Astrocyte (in vitro differentiated cells and primary cell): ENCODE measurements at regions not wholly inside any gene's neighbourhood (a gene's known extent, or its start where the extent isn't known, plus 50 kb on each side); places are given as distances from the start of the nearest gene placed in this dataset.

Experiments
- DNase-seq: peaks from one replicate; pipeline ENCODE4 v3.0.0-alpha.2; 2010; ENCODE audit warnings: low read depth
- FAIRE-seq: peaks from 2 replicates; lab custom pipeline; 2011; peaks lifted over from hg19 to GRCh38; lab: Jason Lieb, UNC
- H2AFZ ChIP-seq: 2 replicates; pipeline ENCODE4 v1.6.0; 2012; ENCODE audit warnings: low read depth, low read length, inconsistent platforms
- H3K27ac ChIP-seq: 2 replicates; pipeline ENCODE4 v1.5.1; 2011; ENCODE audit warnings: low read depth, low read length, inconsistent platforms
- H3K27me3 ChIP-seq: 2 replicates; pipeline ENCODE4 v1.6.0; 2011; ENCODE audit warnings: low read length, inconsistent platforms; ENCODE audit not compliant: insufficient read depth
- H3K36me3 ChIP-seq: 2 replicates; pipeline ENCODE4 v1.5.1; 2011; ENCODE audit warnings: low read length, inconsistent platforms; ENCODE audit not compliant: insufficient read depth
- H3K4me1 ChIP-seq: 2 replicates; pipeline ENCODE4 v1.5.1; 2011; ENCODE audit warnings: low read length, inconsistent platforms; ENCODE audit not compliant: insufficient read depth
- H3K4me2 ChIP-seq: 2 replicates; pipeline ENCODE4 v1.6.0; 2012; ENCODE audit warnings: low read length, inconsistent platforms
- H3K4me3 ChIP-seq: 2 replicates; pipeline ENCODE4 v1.5.1; 2011; ENCODE audit warnings: low read depth, mild to moderate bottlenecking, low read length, inconsistent platforms; ENCODE audit not compliant: insufficient read depth
- H3K79me2 ChIP-seq: 2 replicates; pipeline ENCODE4 v1.6.0; 2012; ENCODE audit warnings: mild to moderate bottlenecking, low read length, inconsistent platforms; ENCODE audit not compliant: insufficient read depth
- H3K9ac ChIP-seq: 2 replicates; pipeline ENCODE4 v1.6.0; 2012; ENCODE audit warnings: mild to moderate bottlenecking, low read length, inconsistent platforms
- H3K9me3 ChIP-seq: 2 replicates; pipeline ENCODE4 v1.5.1; 2012; ENCODE audit warnings: low read depth, mild to moderate bottlenecking, low read length, inconsistent platforms; ENCODE audit not compliant: insufficient read depth
- H4K20me1 ChIP-seq: 2 replicates; pipeline ENCODE4 v1.6.0; 2012; ENCODE audit warnings: low read length, inconsistent platforms; ENCODE audit not compliant: insufficient read depth
- H3K27ac Mint-ChIP-seq: one replicate; pipeline ENCODE4 v1.8.0; 2021; ENCODE audit warnings: mild to moderate bottlenecking, mixed read lengths; ENCODE audit not compliant: unreplicated experiment
- H3K27me3 Mint-ChIP-seq: one replicate; pipeline ENCODE4 v1.8.0; 2021; ENCODE audit warnings: low read depth, mixed read lengths; ENCODE audit not compliant: unreplicated experiment
- H3K36me3 Mint-ChIP-seq: one replicate; pipeline ENCODE4 v1.8.0; 2021; ENCODE audit warnings: low read depth, mixed read lengths; ENCODE audit not compliant: unreplicated experiment
- H3K4me1 Mint-ChIP-seq: one replicate; pipeline ENCODE4 v1.8.0; 2021; ENCODE audit warnings: low read depth, mixed read lengths; ENCODE audit not compliant: unreplicated experiment
- H3K4me3 Mint-ChIP-seq: one replicate; pipeline ENCODE4 v1.8.0; 2021; ENCODE audit warnings: mild to moderate bottlenecking, moderate library complexity, mixed read lengths; ENCODE audit not compliant: unreplicated experiment
- H3K9me3 Mint-ChIP-seq: one replicate; pipeline ENCODE4 v1.8.0; 2021; ENCODE audit warnings: mild to moderate bottlenecking, mixed read lengths; ENCODE audit not compliant: unreplicated experiment
- CTCF ChIP-seq: IDR thresholded peaks from 2 replicates; pipeline ENCODE4 v1.5.1; 2011; ENCODE audit warnings: low read depth, mild to moderate bottlenecking, inconsistent platforms, low read length, moderate library complexity; ENCODE audit not compliant: insufficient read depth
- EZH2 ChIP-seq: IDR thresholded peaks from 2 replicates; pipeline ENCODE4 v1.6.1; 2012; ENCODE audit warnings: mild to moderate bottlenecking, low read length, inconsistent platforms; ENCODE audit not compliant: insufficient read depth

- H3K27ac Mint-ChIP-seq: no peak overlapping the region
- H3K36me3 Mint-ChIP-seq: peaks cover 2% of the 10 kb centered on the region
These were observed 77.0 kb upstream of the MED13L start for GRCh38 chr12:116354534-116354933.

GRCh38 chr12:116354950-116355783, 77.7 kb upstream of the MED13L start:
- no peaks in the 10 kb centered on the region for H3K79me2 ChIP-seq
- H3K9ac ChIP-seq: no peak overlapping the region
- no peak for FAIRE-seq
- H3K9me3 Mint-ChIP-seq: peaks cover 4% of the 10 kb centered on the region
- DNase-seq: no peak
- H3K4me1 ChIP-seq: peaks cover 13% of the 10 kb centered on the region
- no peak overlapping the region for H3K4me3 ChIP-seq
- no peak overlapping the region for H2AFZ ChIP-seq
- no peak overlapping the region for H3K27ac ChIP-seq
- peaks cover 16% of the 10 kb centered on the region for H3K4me1 Mint-ChIP-seq
- no peaks in the 10 kb centered on the region for H3K27me3 ChIP-seq
- H4K20me1 ChIP-seq: no peaks in the 10 kb centered on the region
- no peaks in the 10 kb centered on the region for H3K9me3 ChIP-seq
- H3K4me2 ChIP-seq: no peak overlapping the region
- H3K36me3 Mint-ChIP-seq: peaks cover 2% of the 10 kb centered on the region
- no peaks in the 10 kb centered on the region for H3K36me3 ChIP-seq
- no peaks in the 10 kb centered on the region for H3K27me3 Mint-ChIP-seq
- TF ChIP-seq CTCF: no peak
- no peak for TF ChIP-seq EZH2
- no peak overlapping the region for H3K4me3 Mint-ChIP-seq
- no peak overlapping the region for H3K27ac Mint-ChIP-seq

More at GRCh38 chr12:116354534-116354933, 77.0 kb upstream of the MED13L start:
- no peaks in the 10 kb centered on the region for H3K27me3 ChIP-seq
- H3K79me2 ChIP-seq: no peaks in the 10 kb centered on the region
- peaks cover 14% of the 10 kb centered on the region for H3K4me1 Mint-ChIP-seq
- no peaks in the 10 kb centered on the region for H3K9me3 ChIP-seq
- no peaks in the 10 kb centered on the region for H3K36me3 ChIP-seq
- H3K9me3 Mint-ChIP-seq: peaks cover 4% of the 10 kb centered on the region
- no peak overlapping the region for H3K27ac ChIP-seq
- H3K4me3 Mint-ChIP-seq: no peak overlapping the region
- H3K4me1 ChIP-seq: peaks cover 10% of the 10 kb centered on the region
- H3K27me3 Mint-ChIP-seq: no peaks in the 10 kb centered on the region
- DNase-seq (no peak), FAIRE-seq (no peak)
- no peak overlapping the region for H2AFZ ChIP-seq
- no peaks in the 10 kb centered on the region for H4K20me1 ChIP-seq
- no peak overlapping the region for H3K4me3 ChIP-seq
- TF ChIP-seq EZH2 (no peak), CTCF (no peak)
- H3K4me2 ChIP-seq: no peak overlapping the region
- H3K9ac ChIP-seq: no peak overlapping the region

- no peaks in the 10 kb centered on the region for H3K36me3 ChIP-seq
- H3K27me3 ChIP-seq: no peaks in the 10 kb centered on the region
- H2AFZ ChIP-seq: peak overlapping the region; percentile 66
- H3K4me3 ChIP-seq: no peak overlapping the region
- Mint-ChIP-seq H3K4me1 (peaks cover 16% of the 10 kb centered on the region), H3K9me3 (peaks cover 4% of the 10 kb centered on the region), H3K36me3 (peaks cover 2% of the 10 kb centered on the region), H3K27me3 (no peaks in the 10 kb centered on the region), H3K27ac (no peak overlapping the region), H3K4me3 (no peak overlapping the region)
- H3K4me1 ChIP-seq: peaks cover 13% of the 10 kb centered on the region
- DNase-seq (no peak), FAIRE-seq (no peak)
- H3K9ac ChIP-seq: peak overlapping the region; percentile 36
- no peaks in the 10 kb centered on the region for H4K20me1 ChIP-seq
- TF ChIP-seq CTCF: no peak
- TF ChIP-seq EZH2: no peak
- peak overlapping the region; percentile 56 for H3K27ac ChIP-seq
- H3K9me3 ChIP-seq: no peaks in the 10 kb centered on the region
- peak overlapping the region; percentile 76 for H3K4me2 ChIP-seq
- H3K79me2 ChIP-seq: no peaks in the 10 kb centered on the region
These were observed 81.0 kb upstream of the MED13L start for GRCh38 chr12:116358536-116358892.
